ENCODE measurements at regions not wholly inside any gene's neighbourhood (a gene's known extent, or its start where the extent isn't known, plus 50 kb on each side); places are given as distances from the start of the nearest gene placed in this dataset.

GRCh38 chr9:117624106-117624505 lies 80.1 kb upstream of the TLR4 start:
- H3K27ac ChIP-seq: no peak overlapping the region
- TF ChIP-seq ZFX (IDR thresholded peaks at IDR 0.05): no peak
- no peak for TF ChIP-seq CTCF (conservative IDR thresholded peaks at IDR 0.05)

GRCh38 chr9:117622347-117622746 lies 81.9 kb upstream of the TLR4 start:
- no peak for TF ChIP-seq ZFX (IDR thresholded peaks at IDR 0.05)
- peak; percentile 13 for TF ChIP-seq CTCF (conservative IDR thresholded peaks at IDR 0.05)
- no peak overlapping the region for H3K27ac ChIP-seq

- no peak for TF ChIP-seq CTCF (conservative IDR thresholded peaks at IDR 0.05)
- no peak for TF ChIP-seq ZFX (IDR thresholded peaks at IDR 0.05)
- no peak overlapping the region for H3K27ac ChIP-seq
These were observed 87.8 kb upstream of the TLR4 start for GRCh38 chr9:117616431-117616831.

- no peak overlapping the region for H3K27ac ChIP-seq
- no peak for TF ChIP-seq ZFX (IDR thresholded peaks at IDR 0.05)
- TF ChIP-seq CTCF (conservative IDR thresholded peaks at IDR 0.05): no peak
These were observed 91.9 kb upstream of the TLR4 start for GRCh38 chr9:117612317-117612716.

- H3K27ac ChIP-seq: no peak overlapping the region
- TF ChIP-seq ZFX (IDR thresholded peaks at IDR 0.05) (no peak), CTCF (conservative IDR thresholded peaks at IDR 0.05) (no peak)
These were observed 106.2 kb upstream of the TLR4 start for GRCh38 chr9:117597977-117598376.

GRCh38 chr9:117596678-117597077 lies 107.5 kb upstream of the TLR4 start:
- no peak for TF ChIP-seq ZFX (IDR thresholded peaks at IDR 0.05)
- no peak for TF ChIP-seq CTCF (conservative IDR thresholded peaks at IDR 0.05)

GRCh38 chr9:117595650-117596049 lies 108.6 kb upstream of the TLR4 start:
- H3K27ac ChIP-seq: no peak overlapping the region

More at GRCh38 chr9:117596678-117597077, 107.5 kb upstream of the TLR4 start:
- no peak overlapping the region for H3K27ac ChIP-seq

More at GRCh38 chr9:117595650-117596049, 108.6 kb upstream of the TLR4 start:
- TF ChIP-seq ZFX (IDR thresholded peaks at IDR 0.05): no peak
- no peak for TF ChIP-seq CTCF (conservative IDR thresholded peaks at IDR 0.05)
